GM18951 (cell line): ENCODE measurements at regions not wholly inside any gene's neighbourhood (a gene's known extent, or its start where the extent isn't known, plus 50 kb on each side); places are given as distances from the start of the nearest gene placed in this dataset.
"Not testable (repeated sequence)": the region's sequence is repeated elsewhere in the genome, so short reads cannot be mapped to it uniquely, and the experiment has no call there.

Experiments used
- POLR2A ChIP-seq: IDR thresholded peaks from 4 replicates; pipeline ENCODE4 v1.6.1; 2011; ENCODE audit warnings: mild to moderate bottlenecking; ENCODE audit not compliant: insufficient read length, insufficient read depth; ENCODE audit errors: extremely low read depth
- in situ Hi-C: fragments of 300-500 bp; cut with MboI; formaldehyde crosslinking; loops from one replicate; pipeline ENCODE4 v1.12.0; 2022; ENCODE audit warnings: low sequenced_read_pairs, mixed read lengths, inconsistent platforms; ENCODE audit not compliant: unreplicated experiment

DNA sequence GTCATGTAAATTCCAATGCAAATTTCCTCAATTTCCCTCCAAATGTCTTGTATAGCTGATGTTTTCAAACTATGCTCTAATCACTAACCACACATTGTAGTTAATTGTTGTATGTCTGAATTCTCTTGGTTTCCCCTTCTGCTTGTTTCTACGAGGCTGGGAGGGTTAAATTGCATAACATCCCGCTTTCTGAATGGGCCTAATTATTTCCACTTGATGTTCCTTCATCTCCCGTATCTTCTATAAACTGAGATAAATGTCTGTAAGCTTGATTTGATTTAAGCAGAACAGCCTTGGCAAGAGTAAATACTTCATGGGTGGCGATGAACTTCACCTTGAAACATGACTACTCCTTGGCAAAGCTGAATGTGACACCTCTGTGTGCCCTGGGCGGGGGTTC, 72.2 kb downstream of the SERINC2 start:
- in situ Hi-C loops, result no loop called here
- no peak for TF ChIP-seq POLR2A

DNA sequence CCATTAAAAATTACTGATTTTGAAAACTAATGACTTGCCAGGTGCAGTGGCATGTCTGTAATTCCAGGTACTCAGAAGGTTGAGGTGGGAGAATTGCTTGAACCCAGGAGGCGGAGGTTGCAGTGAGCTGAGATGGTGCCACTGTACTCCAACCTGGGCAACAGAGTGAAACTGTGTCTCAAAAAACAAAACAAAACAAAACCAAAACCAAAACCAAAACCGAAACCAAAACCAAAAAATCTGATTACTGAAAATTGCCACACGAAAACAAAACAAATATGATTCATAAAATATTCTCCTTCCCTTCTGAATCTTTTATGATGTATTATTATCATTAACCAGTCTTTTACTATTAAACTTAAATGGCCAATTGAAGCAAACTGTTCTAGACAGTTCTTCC, 74.1 kb downstream of the SERINC2 start:
- in situ Hi-C loops, result no loop called here
- no peak for TF ChIP-seq POLR2A

DNA sequence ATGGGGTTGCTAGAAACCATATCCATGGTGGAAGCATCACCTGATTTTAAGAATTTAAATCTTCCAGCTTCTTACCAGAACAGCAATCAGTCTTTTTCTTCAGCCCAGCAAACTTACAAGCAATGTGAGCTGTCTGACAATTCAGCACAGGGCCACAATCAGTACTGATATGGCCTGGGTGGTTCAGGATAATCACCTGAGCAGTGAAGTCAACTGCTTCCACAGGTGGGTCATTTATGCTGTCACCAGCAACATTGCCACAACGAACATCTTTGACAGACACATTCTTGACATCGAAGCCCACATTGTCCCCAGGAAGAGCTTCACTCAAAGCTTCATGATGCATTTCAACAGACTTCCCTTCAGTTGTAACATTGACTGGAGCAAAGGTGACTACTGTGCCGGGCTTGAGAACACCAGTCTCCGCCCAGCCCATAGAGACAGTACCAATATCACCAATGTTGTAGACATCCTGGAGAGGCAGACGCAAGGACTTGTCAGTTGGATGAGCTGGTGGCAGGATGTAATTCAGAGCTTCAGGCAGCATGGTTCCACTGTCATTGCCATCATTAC, 74.8 kb downstream of the SERINC2 start:
- in situ Hi-C loops, result no loop called here
- no peak for TF ChIP-seq POLR2A

DNA sequence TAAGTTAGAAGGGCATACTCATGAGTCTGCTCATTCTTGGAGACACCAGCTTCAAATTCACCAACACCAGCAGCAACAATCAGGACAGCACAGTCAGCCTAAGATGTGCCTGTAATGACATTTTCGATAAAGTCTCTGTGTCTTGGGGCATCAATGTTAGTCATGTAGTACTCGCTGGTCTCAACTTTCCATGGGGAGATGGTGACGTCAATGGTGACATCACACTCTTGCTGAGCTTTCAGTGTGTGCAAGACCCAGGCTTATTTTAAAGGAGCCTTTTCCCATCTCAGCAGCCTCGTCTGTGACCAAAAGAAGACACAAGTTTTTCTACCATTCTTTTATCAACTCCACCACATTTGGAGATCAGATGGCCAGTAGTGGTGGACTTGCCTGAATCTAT, 75.5 kb downstream of the SERINC2 start:
- in situ Hi-C loops, result no loop called here
- TF ChIP-seq POLR2A, result no peak

DNA sequence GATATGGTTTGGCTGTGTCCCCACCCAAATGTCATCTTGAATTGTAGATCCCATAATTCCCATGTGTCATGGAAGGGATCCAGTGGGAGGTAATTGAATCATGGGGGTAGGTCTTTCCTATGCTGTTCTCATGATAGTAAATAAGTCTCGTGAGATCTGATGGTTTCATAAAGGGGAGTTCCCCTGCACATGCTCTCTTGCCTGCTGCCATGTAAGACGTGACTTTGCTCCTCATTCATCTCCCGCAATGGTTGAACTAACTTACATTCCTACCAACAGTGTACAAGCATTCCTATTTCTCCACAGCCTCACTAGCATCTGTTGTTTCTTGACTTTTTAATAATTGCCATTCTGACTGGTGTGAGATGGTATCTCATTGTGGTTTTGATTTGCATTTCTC, 76.6 kb downstream of the SERINC2 start:
- in situ Hi-C loops, result not testable (repeated sequence)

DNA sequence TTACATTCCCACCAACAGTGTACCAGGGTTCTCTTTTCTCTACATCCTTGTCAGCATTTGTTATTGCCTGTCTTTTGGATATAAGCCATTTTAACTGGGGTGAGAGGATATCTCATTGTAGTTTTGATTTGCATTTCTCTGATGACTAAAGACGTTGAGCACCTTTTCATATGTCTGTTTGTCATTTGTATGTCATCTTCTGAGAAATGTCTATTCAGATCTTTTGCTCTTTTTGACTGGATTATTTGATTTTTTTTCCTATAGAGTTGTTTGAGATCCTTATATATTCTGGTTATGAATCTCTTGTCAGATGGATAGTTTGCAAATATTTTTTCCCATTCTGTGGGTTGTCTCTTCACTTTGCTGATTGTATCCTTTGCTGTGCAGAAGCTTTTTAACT, 77.6 kb downstream of the SERINC2 start:
- in situ Hi-C loops, result not testable (repeated sequence)

DNA sequence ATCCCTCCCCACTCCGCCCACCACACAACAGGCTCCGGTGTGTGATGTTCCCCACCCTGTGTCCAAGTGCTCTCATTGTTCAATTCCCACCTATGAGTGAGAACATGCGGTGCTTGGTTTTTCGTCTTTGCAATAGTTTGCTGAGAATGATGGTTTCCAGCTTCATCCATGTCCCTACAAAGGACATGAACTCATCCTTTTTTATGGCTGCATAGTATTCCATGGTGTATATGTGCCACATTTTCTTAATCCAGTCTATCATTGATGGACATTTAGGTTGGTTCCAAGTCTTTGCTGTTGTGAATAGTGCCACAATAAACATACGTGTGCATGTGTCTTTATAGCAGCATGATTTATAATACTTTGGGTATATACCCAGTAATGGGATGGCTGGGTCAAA, 81.0 kb upstream of the TINAGL1 start:
- in situ Hi-C loops, result not testable (repeated sequence)

DNA sequence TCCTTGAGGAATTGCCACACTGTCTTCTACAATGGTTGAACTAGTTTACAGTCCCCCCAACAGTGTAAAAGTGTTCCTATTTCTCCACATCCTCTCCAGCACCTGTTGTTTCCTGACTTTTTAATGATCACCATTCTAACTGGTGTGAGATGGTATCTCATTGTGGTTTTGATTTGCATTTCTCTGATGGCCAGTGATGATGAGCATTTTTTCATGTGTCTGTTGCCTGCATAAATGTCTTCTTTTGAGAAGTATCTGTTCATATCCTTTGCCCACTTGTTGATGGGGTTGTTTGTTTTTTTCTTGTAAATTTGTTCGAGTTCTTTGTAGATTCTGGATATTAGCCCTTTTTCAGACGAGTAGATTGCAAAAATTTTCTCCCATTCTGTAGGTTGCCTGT, 80.5 kb upstream of the TINAGL1 start:
- in situ Hi-C loops, result not testable (repeated sequence)

DNA sequence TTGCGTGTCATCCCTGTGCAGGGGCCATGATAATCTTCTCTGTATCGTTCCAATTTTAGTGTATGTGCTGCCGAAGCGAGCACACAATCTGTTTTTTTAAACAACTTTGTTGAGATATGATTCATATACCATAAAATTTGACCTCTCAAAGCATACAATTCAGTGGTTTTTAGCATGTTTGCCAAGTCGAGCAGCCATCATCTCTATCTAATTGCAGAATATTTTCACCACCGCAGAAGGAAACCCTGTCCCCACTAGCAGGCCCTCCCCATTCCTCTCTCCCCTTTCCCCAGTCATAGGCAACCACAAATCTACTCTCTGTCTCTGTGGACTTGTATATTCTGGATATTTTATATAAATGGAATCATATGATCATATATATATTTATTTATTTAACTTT, 78.7 kb upstream of the TINAGL1 start:
- in situ Hi-C loops, result no loop called here
- TF ChIP-seq POLR2A, result no peak

DNA sequence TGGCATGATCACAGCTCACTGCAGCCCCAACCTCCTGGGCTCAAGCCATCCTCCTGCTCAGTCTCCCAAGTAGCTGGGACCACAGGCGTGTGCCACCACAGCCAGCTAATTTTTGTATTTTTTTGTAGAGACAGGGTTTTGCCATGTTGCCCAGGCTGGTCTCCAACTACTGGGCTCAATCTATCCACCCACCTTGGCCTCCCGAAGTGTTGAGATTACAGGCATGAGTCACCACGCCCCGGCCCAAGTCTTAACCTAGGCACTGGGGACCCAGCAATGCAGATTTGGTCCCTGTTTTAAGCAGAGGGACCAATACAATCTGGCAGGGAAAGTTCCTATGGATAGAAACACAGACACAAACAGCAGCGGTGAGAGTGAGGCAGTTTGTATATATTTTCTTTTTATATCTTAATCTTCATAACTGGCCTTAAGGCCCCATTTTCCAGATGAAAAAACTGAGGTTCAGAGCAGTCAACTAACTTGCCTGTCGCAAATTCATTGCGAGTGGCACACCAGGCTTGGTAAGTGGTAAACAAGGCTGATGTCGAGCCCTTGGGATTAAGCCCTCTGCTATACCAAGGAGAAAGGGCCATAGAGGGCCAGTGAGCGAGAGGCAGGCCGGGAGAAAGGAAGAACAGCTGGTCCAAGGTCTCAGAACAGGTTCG, 77.8 kb upstream of the TINAGL1 start:
- in situ Hi-C loops, result no loop called here
- no peak for TF ChIP-seq POLR2A

DNA sequence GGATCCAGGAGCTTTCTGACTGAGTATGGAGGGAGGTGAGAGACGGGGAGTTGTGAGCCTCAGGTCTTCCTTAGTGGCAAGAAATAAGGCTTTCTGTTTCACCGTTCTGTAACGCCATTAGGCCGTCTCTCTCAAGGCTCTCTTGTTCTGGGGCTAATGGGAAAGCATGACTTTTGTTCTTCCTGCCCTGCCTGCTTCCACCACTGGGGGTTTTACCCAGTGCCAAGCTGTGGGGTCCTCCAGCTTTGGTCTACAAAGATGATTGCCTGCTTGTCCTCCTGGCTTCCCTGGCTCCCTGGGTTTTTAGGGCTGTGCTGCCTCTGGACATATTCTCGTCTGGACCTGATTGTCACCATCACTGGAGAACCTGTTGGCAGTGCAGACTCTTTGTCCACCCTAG, 74.8 kb upstream of the TINAGL1 start:
- no peak for TF ChIP-seq POLR2A
- in situ Hi-C loops, result no loop called here

DNA sequence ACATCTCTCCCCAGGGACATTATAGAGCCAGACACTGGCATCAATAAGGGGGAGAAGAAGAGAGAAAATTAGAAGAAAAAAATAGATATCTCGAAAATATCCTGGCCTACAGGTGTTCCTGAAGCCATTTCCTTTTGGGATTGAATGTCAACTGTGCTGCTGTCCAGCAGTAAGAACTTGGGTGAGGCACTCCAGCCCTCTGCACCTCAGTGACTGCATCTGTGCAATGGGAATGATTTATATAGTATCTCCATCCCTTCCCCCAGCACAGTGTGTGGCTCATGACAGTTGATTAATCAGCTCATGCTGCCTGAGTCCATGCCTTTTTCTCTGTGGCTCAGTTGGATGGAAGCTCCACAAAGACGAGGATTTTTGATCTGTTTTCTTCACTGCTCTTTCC, 74.1 kb upstream of the TINAGL1 start:
- TF ChIP-seq POLR2A, result no peak
- in situ Hi-C loops, result no loop called here

DNA sequence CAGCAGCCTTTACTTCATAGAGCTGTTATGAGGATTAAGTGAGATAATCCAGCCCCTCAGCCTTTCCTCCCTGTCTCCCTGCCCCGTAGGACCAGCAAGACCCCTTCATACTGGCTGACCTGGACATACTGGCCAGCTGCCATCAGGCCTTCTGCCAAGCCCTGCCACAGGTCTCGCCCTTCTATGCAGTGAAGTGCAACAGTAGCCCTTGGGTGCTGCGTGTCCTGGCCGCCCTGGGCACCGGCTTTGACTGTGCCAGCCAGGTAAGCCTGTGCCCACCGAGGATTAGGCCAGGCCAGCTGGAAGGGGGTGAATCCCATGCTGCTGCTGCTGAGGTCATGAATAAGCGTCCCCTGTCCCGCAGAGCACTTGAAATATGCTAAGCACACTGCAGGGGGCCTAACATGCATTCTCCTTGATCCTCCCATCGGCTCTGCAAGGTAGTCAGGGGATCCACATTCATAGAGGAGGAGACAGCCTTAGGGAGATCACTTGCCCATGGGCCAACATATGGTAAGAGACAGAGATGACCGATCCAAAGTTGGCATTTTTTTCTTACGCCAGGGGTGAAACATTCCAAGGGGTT, 73.3 kb upstream of the TINAGL1 start:
- in situ Hi-C loops, result no loop called here
- no peak for TF ChIP-seq POLR2A

DNA sequence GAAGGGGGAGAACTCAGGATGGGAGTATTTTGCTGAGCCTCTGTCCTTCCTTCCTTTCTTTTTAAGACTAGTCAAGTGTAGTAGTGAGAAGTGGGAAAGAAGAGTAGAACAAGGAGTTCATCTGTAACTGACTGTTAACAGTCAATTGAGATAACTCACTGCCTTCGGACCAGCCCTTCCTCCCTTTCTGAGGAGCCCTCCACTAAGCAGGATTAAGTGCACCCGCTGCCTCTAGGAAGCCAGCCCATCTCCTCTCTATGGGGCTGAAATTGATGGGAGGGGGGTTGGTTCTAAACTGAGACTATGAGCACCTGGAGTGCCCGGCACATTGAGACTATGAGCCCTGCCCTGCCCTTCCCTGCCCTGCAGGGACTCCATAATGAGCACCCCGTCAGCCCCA, 72.7 kb upstream of the TINAGL1 start:
- no peak for TF ChIP-seq POLR2A
- in situ Hi-C loops, result no loop called here

DNA sequence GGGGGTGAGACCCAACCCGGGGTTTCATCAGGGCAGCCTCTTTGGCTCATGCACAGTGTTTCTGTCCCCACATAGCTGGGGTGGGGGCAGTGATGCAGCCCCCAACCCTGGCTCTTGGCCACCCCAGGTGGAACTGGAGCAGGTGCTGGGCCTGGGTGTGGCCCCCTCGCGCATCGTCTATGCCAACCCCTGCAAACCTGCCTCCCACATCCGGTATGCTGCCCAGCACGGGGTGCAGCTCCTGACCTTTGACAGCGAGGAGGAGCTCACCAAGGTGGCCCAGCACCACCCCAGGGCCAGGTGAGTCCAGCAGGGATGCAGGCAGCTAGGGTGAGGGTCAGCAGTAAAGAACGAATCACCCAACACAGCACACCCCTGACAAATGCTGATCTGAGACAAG, 72.3 kb upstream of the TINAGL1 start:
- TF ChIP-seq POLR2A, result no peak
- in situ Hi-C loops, result no loop called here

DNA sequence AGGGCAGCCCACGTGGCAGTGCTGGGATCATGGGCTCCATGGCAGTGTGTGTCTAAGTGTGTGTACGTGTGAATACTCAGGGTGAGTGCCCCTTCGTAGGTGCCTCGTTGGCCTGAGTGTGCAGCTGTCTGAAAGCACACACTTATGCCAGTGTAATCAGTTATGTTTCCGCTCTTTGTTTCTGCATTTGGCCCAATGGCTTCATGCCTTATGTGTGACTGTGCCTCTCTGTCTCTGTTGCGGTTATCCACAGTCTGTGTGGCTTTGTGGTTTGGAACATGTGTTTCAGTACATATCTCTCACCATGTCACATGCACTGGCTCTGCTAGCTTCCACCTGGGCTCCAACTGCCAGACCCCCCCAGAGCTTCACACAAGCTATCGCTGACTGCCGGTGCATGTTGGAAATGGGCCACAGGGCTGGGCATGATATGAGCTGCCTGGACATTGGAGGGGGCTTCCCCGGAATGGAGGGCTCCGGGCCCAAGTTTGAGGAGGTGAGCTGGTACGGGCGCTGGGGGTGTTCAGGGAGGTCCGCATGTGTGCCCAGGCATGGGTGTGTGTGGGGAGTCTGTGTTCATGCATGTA, 70.3 kb upstream of the TINAGL1 start:
- peak; percentile 62 for TF ChIP-seq POLR2A
- in situ Hi-C loops, result no loop called here
